Adrenal gland (tissue), 9 donors: ENCODE measurements at regions not wholly inside any gene's neighbourhood (a gene's known extent, or its start where the extent isn't known, plus 50 kb on each side); places are given as distances from the start of the nearest gene placed in this dataset.
A peak's percentile ranks its signal among the peaks of the same experiment; 100 is the strongest.

Source experiments
- DNase-seq, 7 donors: peaks; one replicate each; pipeline ENCODE4 v3.0.0-alpha.2; 2019 to 2020
- H3K27ac ChIP-seq, 5 donors: fragments of 200-600 bp; sonication (generic) in 4 of 5; 1 replicate in 3 of 5; 2 replicates in 2 of 5; pipeline versions ENCODE4 v1.5.1 to v1.8.0; 2016 to 2020; ENCODE audit warnings: mild to moderate bottlenecking in 1 of 5
- H3K27me3 ChIP-seq: fragments of 200-600 bp; 2 replicates; pipeline ENCODE4 v1.8.0; 2021
- H3K36me3 ChIP-seq, 2 donors: fragments of 200-600 bp; replicated peaks in 1 of 2; 1 replicate in 1 of 2; 2 replicates in 1 of 2; pipeline versions ENCODE4 v1.5.1 to v1.8.0; 2018 to 2022
- H3K4me1 ChIP-seq, 2 donors: fragments of 200-600 bp; replicated peaks in 1 of 2; 1 replicate in 1 of 2; 2 replicates in 1 of 2; pipeline versions ENCODE4 v1.5.1 to v1.8.0; 2018 to 2021
- H3K4me3 ChIP-seq, 4 donors: fragments of 200-600 bp; sonication (generic) in 3 of 4; one replicate each; pipeline ENCODE4 v1.5.1; 2016 to 2018
- H3K9me3 ChIP-seq, 3 donors: fragments of 200-600 bp; sonication (generic) in 1 of 3; replicated peaks in 1 of 3; 1 replicate in 2 of 3; 2 replicates in 1 of 3; pipeline versions ENCODE4 v1.5.1 to v1.8.0; 2016 to 2021
- POLR2A ChIP-seq, 2 donors: fragments of 450-650 bp; IDR thresholded peaks; one replicate each; pipeline ENCODE4 v1.6.1; 2017; ENCODE audit warnings: antibody characterized with exemption in 2 of 2, mild to moderate bottlenecking in 2 of 2, moderate library complexity in 1 of 2
- WGBS, 4 donors: extraction: QIAGEN DNeasy Blood & Tissue Kit in 2 of 4; methylation state at CpG; one replicate each; pipeline versions ENCODE4 v1.1.5 to v1.1.7; 2013 to 2017; 5-methylcytosine and 5-hydroxymethylcytosine counted together
- intact Hi-C, 2 donors: fragments of 100-400 bp; cut with DNase I; formaldehyde crosslinking; loops; one replicate each; pipeline versions ENCODE4 v1.14.1 to v1.15.0; 2022 to 2023
- TF ChIP-seq, protein P1 (sequence below), 6 experiments: fragments of 450-650 bp in 4 of 6; fragments of 200-600 bp in 2 of 6; sonication (generic) in 1 of 6; IDR thresholded peaks; 1 replicate in 5 of 6; 2 replicates in 1 of 6; pipeline versions ENCODE4 v1.5.1 to v1.8.0; 2016 to 2021; ENCODE audit warnings: antibody characterized with exemption in 6 of 6, mild to moderate bottlenecking in 2 of 6, moderate library complexity in 1 of 6
- donor health status: healthy with polysubstance abuse.
- donor health status: Bipolar disorder and iron deficiency.
- donor health status: DM: yes; HTN: yes; CAD: no.
- donor health status: DM: no; HTN: no; CAD: no.
- donor health status: DM: no; HTN: no; CAD: no.

DNA sequence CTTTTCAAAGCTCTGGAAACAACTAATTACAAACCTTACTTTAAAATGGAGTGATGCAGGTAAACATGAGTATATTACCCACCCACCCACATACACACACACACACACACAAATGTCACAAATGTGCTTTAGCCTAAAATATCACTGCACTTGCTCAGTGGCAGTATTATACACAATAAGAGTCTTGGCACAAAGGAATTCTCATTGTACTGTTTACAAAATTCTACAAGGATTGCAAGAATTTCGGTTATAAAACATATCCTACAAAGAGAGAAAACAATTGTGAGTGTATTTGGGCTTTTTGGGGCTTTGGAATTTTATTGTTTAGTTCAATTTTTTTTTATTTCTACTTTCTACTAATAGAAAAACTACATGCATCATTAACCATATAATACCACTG is 113.2 kb upstream of the BEND6 start:
- no peak for DNase-seq
- WGBS, 4 donors: 67 to 79% (median 72%) methylated on average over 1 of the region's 1 CpG
- no peaks in the 10 kb centered on the region for H3K9me3 ChIP-seq
- H3K27ac ChIP-seq: no peak overlapping the region
- peaks cover 10 to 25% of the 10 kb centered on the region in 2 donors for H3K4me1 ChIP-seq
- no peak overlapping the region for H3K4me3 ChIP-seq
- no peaks in the 10 kb centered on the region for H3K36me3 ChIP-seq
- TF ChIP-seq POLR2A (IDR thresholded peaks at IDR 0.05): no peak
- TF ChIP-seq, protein P1, sequence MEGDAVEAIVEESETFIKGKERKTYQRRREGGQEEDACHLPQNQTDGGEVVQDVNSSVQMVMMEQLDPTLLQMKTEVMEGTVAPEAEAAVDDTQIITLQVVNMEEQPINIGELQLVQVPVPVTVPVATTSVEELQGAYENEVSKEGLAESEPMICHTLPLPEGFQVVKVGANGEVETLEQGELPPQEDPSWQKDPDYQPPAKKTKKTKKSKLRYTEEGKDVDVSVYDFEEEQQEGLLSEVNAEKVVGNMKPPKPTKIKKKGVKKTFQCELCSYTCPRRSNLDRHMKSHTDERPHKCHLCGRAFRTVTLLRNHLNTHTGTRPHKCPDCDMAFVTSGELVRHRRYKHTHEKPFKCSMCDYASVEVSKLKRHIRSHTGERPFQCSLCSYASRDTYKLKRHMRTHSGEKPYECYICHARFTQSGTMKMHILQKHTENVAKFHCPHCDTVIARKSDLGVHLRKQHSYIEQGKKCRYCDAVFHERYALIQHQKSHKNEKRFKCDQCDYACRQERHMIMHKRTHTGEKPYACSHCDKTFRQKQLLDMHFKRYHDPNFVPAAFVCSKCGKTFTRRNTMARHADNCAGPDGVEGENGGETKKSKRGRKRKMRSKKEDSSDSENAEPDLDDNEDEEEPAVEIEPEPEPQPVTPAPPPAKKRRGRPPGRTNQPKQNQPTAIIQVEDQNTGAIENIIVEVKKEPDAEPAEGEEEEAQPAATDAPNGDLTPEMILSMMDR (IDR thresholded peaks at IDR 0.05): no peak
- no peaks in the 10 kb centered on the region for H3K27me3 ChIP-seq
- intact Hi-C loops: no loop called here

DNA sequence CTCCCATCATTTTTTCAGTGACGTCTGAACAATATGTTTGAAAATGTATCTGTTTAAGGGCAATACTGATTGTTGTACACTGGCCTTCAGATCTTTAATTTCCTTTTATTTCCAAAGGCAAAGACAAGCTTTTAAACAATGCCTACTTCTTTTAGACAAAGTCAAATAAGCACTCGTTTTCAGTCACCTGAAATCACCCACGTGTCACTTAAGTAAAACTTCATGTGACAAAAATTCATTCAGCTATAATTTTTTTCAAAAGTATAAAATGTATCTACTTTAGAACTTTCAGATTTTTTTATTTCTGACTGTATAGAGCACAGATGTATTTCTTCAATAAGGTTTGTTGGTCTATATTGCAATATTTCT is 113.5 kb upstream of the BEND6 start:
- Histone ChIP-seq H3K27ac (peak overlapping the region in 1 of 5 donors; percentile 9), H3K27me3 (no peaks in the 10 kb centered on the region), H3K36me3 (no peaks in the 10 kb centered on the region), H3K4me3 (no peak overlapping the region), H3K9me3 (no peaks in the 10 kb centered on the region), H3K4me1 (peaks cover 10 to 25% of the 10 kb centered on the region in 2 donors)
- DNase-seq: no peak
- TF ChIP-seq POLR2A (IDR thresholded peaks at IDR 0.05): no peak
- TF ChIP-seq, protein P1 (IDR thresholded peaks at IDR 0.05): no peak
- WGBS, 4 donors: 51 to 69% (median 61%) methylated on average over 3 of the region's 3 CpGs
- intact Hi-C loops: no loop called here

DNA sequence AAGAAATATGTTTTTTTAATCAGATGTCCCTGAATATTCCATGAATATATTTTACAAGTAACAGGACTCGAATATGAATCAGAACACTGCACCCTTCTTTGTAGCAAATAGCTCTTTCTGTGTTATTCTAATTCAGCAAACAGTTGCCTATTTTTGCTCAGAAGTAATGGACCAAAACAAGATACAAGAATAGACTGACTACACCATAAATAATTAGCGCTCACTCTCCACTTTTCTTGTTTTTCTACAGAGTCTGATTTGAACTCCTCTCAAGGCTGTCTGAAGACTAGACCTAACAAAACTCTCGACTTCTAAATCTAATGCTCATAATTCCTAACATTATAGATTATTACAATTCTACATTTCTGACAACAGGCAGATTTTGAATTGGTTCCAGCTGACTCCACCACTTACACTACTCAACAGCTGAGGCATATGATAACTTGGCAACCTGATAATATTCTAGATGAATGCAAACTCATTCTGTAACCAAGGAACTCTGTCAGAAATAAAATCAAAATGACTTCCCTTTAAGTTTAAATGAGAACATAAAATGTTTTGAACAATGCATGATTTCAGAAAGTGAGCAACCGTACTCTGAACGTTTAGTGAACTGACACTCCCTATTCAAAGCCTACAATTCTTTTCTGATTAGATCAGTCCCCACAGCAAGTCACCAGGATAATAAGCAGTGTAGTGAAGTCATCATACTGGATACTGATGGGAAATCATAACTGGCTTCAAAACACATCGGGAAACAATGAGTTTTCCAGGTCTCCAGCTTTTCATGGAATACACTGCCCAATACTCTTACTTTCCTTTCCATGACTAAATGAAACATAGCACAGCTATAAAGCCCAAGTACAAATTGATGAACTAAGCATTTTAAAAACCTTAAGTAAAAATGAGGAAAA is 114.2 kb upstream of the BEND6 start:
- Histone ChIP-seq H3K4me1 (peaks cover 10 to 25% of the 10 kb centered on the region in 2 donors), H3K4me3 (no peak overlapping the region), H3K27ac (peak overlapping the region in 2 of 5 donors; percentile 9 to 32), H3K36me3 (no peaks in the 10 kb centered on the region), H3K27me3 (no peaks in the 10 kb centered on the region), H3K9me3 (no peaks in the 10 kb centered on the region)
- WGBS, 4 donors: 37 to 46% (median 41%) methylated on average over 6 of the region's 6 CpGs
- intact Hi-C loops: no loop called here
- DNase-seq: no peak
- TF ChIP-seq, protein P1 (IDR thresholded peaks at IDR 0.05): no peak
- peak in 1 of 2 donors; percentile 38 for TF ChIP-seq POLR2A (IDR thresholded peaks at IDR 0.05)

GRCh38 chr6:56839533-56840183 is 115.2 kb upstream of the BEND6 start:
- Histone ChIP-seq H3K9me3 (no peaks in the 10 kb centered on the region), H3K27ac (no peak overlapping the region), H3K4me3 (no peak overlapping the region), H3K36me3 (no peaks in the 10 kb centered on the region), H3K27me3 (no peaks in the 10 kb centered on the region), H3K4me1 (peaks cover 10 to 25% of the 10 kb centered on the region in 2 donors)
- WGBS, 4 donors: 68 to 78% (median 77%) methylated on average over 6 of the region's 6 CpGs
- no peak for DNase-seq
- no peak for TF ChIP-seq POLR2A (IDR thresholded peaks at IDR 0.05)
- TF ChIP-seq, protein P1 (IDR thresholded peaks at IDR 0.05): no peak
- intact Hi-C loops: no loop called here
